ENCODE measurements at regions not wholly inside any gene's neighbourhood (a gene's known extent, or its start where the extent isn't known, plus 50 kb on each side); places are given as distances from the start of the nearest gene placed in this dataset.

DNA sequence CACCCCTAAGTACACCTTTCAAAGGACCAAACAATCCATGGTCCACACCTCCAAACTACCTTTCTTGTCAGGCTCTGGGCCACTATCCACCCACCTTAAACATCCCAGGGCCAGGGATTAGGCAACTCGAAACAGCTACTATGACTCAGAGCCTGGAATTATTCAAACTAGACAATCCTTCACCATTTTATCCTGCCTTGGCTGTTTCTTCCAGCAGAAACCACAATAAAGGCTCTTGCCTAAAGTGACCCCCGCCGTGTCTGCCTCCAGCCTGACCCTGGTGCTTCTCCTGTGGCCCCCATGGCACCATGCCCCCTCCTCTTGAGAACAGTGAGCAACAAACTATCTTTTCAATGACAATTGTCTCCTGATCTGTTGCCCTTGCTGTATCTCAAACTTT is 195.5 kb downstream of the EPM2A start:
- TF ChIP-seq, protein P1, sequence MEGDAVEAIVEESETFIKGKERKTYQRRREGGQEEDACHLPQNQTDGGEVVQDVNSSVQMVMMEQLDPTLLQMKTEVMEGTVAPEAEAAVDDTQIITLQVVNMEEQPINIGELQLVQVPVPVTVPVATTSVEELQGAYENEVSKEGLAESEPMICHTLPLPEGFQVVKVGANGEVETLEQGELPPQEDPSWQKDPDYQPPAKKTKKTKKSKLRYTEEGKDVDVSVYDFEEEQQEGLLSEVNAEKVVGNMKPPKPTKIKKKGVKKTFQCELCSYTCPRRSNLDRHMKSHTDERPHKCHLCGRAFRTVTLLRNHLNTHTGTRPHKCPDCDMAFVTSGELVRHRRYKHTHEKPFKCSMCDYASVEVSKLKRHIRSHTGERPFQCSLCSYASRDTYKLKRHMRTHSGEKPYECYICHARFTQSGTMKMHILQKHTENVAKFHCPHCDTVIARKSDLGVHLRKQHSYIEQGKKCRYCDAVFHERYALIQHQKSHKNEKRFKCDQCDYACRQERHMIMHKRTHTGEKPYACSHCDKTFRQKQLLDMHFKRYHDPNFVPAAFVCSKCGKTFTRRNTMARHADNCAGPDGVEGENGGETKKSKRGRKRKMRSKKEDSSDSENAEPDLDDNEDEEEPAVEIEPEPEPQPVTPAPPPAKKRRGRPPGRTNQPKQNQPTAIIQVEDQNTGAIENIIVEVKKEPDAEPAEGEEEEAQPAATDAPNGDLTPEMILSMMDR (conservative IDR thresholded peaks at IDR 0.05; ENCODE audit: low read depth, low read length): no peak
- no peak for TF ChIP-seq EZH2 (IDR thresholded peaks at IDR 0.05; ENCODE audit: low read length, unreplicated experiment)
- no peak for TF ChIP-seq EZH2phosphoT487 (IDR thresholded peaks at IDR 0.05; ENCODE audit: borderline replicate concordance, low read length)

All from PC-3 (cell line).